Vagina (tissue), 2 donors: ENCODE measurements at regions not wholly inside any gene's neighbourhood (a gene's known extent, or its start where the extent isn't known, plus 50 kb on each side); places are given as distances from the start of the nearest gene placed in this dataset.

Source experiments
- POLR2A ChIP-seq, 2 donors: fragments of 450-650 bp; IDR thresholded peaks; one replicate each; pipeline ENCODE4 v1.6.1; 2017; ENCODE audit warnings: antibody characterized with exemption in 2 of 2, mild to moderate bottlenecking in 2 of 2, moderate library complexity in 2 of 2
- POLR2AphosphoS5 ChIP-seq, 2 donors: sonication (generic); formaldehyde crosslinking; IDR thresholded peaks; one replicate each; pipeline ENCODE4 v1.9.0; 2017; ENCODE audit warnings: antibody characterized with exemption in 2 of 2, mild to moderate bottlenecking in 2 of 2, low read depth in 1 of 2; ENCODE audit not compliant: insufficient read depth in 1 of 2
- TF ChIP-seq, protein P1 (sequence below), 3 experiments: fragments of 450-650 bp in 2 of 3; fragments of 200-600 bp in 1 of 3; sonication (generic) in 1 of 3; IDR thresholded peaks; one replicate each; pipeline ENCODE4 v1.5.1; 2017 to 2019; ENCODE audit warnings: antibody characterized with exemption in 3 of 3, mild to moderate bottlenecking in 2 of 3, moderate library complexity in 2 of 3

DNA sequence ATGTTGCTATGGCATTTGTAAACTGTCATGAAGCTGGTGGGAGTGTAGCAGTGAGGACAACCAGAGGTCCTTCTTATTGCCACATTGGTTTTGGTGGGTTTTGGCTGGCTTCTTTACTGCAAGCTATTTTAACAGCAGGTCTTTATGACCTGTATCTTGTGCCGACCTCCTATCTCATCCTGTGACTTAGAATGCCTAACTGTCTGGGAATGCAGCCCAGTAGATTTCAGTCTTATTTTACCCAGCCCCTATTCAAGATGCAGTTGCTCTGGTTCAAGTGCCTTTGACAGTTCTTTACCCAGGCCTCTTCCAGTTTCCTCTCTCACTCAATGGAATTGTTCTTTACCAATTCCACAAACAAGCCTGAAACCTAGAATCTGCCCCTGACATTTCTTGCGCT is 145.1 kb downstream of the KCNE4 start:
- TF ChIP-seq, protein P1, sequence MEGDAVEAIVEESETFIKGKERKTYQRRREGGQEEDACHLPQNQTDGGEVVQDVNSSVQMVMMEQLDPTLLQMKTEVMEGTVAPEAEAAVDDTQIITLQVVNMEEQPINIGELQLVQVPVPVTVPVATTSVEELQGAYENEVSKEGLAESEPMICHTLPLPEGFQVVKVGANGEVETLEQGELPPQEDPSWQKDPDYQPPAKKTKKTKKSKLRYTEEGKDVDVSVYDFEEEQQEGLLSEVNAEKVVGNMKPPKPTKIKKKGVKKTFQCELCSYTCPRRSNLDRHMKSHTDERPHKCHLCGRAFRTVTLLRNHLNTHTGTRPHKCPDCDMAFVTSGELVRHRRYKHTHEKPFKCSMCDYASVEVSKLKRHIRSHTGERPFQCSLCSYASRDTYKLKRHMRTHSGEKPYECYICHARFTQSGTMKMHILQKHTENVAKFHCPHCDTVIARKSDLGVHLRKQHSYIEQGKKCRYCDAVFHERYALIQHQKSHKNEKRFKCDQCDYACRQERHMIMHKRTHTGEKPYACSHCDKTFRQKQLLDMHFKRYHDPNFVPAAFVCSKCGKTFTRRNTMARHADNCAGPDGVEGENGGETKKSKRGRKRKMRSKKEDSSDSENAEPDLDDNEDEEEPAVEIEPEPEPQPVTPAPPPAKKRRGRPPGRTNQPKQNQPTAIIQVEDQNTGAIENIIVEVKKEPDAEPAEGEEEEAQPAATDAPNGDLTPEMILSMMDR (IDR thresholded peaks at IDR 0.05), result no peak
- TF ChIP-seq POLR2AphosphoS5 (IDR thresholded peaks at IDR 0.05; ENCODE audit: insufficient read depth in 1 of 2, low read depth in 1 of 2) (no peak), POLR2A (IDR thresholded peaks at IDR 0.05) (no peak)
